GM18499 (cell line): ENCODE measurements at regions not wholly inside any gene's neighbourhood (a gene's known extent, or its start where the extent isn't known, plus 50 kb on each side); places are given as distances from the start of the nearest gene placed in this dataset.

Experiments used
- ATAC-seq: cut with Tn5 transposase; IDR thresholded peaks from one replicate; pipeline ENCODE4 v1.9.1; 2021; ENCODE audit warnings: moderate number of reproducible peaks; ENCODE audit not compliant: insufficient read depth, unreplicated experiment

- no peak for ATAC-seq
Observed at GRCh38 chr11:76277298-76278175, 71.2 kb upstream of the WNT11 start.

GRCh38 chr11:76276781-76277155 lies 70.5 kb upstream of the WNT11 start:
- no peak for ATAC-seq

- no peak for ATAC-seq
Observed at GRCh38 chr11:76276046-76276780, 69.9 kb upstream of the WNT11 start.

- ATAC-seq, result no peak
Observed at GRCh38 chr11:76275446-76275845, 69.1 kb upstream of the WNT11 start.

GRCh38 chr11:76271068-76271467 lies 64.8 kb upstream of the WNT11 start:
- no peak for ATAC-seq

GRCh38 chr11:76270389-76270788 lies 64.1 kb upstream of the WNT11 start:
- ATAC-seq, result no peak

- no peak for ATAC-seq
Observed at GRCh38 chr11:76269661-76270261, 63.5 kb upstream of the WNT11 start.

- ATAC-seq, result no peak
Observed at GRCh38 chr11:76269247-76269646, 62.9 kb upstream of the WNT11 start.

- no peak for ATAC-seq
Observed at GRCh38 chr11:76268498-76268897, 62.2 kb upstream of the WNT11 start.

- ATAC-seq, result no peak
Observed at GRCh38 chr11:76267556-76267955, 61.3 kb upstream of the WNT11 start.

GRCh38 chr11:76266286-76267100 lies 60.2 kb upstream of the WNT11 start:
- no peak for ATAC-seq

GRCh38 chr11:76265771-76266241 lies 59.5 kb upstream of the WNT11 start:
- ATAC-seq, result no peak

GRCh38 chr11:76263657-76264056 lies 57.4 kb upstream of the WNT11 start:
- ATAC-seq, result no peak

- ATAC-seq, result no peak
Observed at GRCh38 chr11:76263166-76263565, 56.9 kb upstream of the WNT11 start.

GRCh38 chr11:76260296-76260925 lies 54.1 kb upstream of the WNT11 start:
- ATAC-seq, result no peak

- no peak for ATAC-seq
Observed at GRCh38 chr11:76259299-76259908, 53.1 kb upstream of the WNT11 start.

- ATAC-seq, result no peak
Observed at GRCh38 chr11:76257074-76257719, 50.9 kb upstream of the WNT11 start.

GRCh38 chr11:76256448-76256847 lies 50.1 kb upstream of the WNT11 start:
- no peak for ATAC-seq
